Fibroblast of lung (primary cell): ENCODE measurements at regions not wholly inside any gene's neighbourhood (a gene's known extent, or its start where the extent isn't known, plus 50 kb on each side); places are given as distances from the start of the nearest gene placed in this dataset.
"Not testable (repeated sequence)": the region's sequence is repeated elsewhere in the genome, so short reads cannot be mapped to it uniquely, and the experiment has no call there.

Source experiments
- EZH2 ChIP-seq: IDR thresholded peaks from 2 replicates; pipeline ENCODE4 v1.5.1; 2012; ENCODE audit warnings: low read length, control low read depth, mild to moderate bottlenecking; ENCODE audit errors: missing control alignments
- TF ChIP-seq, protein P1 (sequence below), 2 donors: IDR thresholded peaks in 1 of 2; conservative IDR thresholded peaks in 1 of 2; 1 replicate in 1 of 2; 2 replicates in 1 of 2; pipeline ENCODE4 v1.5.1; 2011 to 2012; ENCODE audit warnings: low read length in 2 of 2, control low read depth in 1 of 2, inconsistent platforms in 1 of 2, low read depth in 1 of 2, mild to moderate bottlenecking in 1 of 2

DNA sequence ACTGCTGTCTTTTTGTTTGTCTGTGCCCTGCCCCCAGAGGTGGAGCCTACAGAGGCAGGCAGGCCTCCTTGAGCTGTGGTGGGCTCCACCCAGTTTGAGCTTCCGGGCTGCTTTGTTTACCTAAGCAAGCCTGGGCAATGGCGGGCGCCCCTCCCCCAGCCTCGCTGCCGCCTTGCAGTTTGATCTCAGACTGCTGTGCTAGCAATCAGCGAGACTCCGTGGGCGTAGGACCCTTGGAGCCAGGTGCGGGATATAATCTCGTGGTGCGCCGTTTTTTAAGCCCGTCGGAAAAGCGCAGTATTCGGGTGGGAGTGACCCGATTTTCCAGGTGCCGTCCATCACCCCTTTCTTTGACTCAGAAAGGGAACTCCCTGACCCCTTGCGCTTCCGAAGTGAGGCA, 296.2 kb downstream of the TSN start:
- not testable (repeated sequence) for TF ChIP-seq EZH2
- TF ChIP-seq, protein P1, sequence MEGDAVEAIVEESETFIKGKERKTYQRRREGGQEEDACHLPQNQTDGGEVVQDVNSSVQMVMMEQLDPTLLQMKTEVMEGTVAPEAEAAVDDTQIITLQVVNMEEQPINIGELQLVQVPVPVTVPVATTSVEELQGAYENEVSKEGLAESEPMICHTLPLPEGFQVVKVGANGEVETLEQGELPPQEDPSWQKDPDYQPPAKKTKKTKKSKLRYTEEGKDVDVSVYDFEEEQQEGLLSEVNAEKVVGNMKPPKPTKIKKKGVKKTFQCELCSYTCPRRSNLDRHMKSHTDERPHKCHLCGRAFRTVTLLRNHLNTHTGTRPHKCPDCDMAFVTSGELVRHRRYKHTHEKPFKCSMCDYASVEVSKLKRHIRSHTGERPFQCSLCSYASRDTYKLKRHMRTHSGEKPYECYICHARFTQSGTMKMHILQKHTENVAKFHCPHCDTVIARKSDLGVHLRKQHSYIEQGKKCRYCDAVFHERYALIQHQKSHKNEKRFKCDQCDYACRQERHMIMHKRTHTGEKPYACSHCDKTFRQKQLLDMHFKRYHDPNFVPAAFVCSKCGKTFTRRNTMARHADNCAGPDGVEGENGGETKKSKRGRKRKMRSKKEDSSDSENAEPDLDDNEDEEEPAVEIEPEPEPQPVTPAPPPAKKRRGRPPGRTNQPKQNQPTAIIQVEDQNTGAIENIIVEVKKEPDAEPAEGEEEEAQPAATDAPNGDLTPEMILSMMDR (conservative IDR thresholded peaks at IDR 0.05 in 1 of 2, IDR thresholded peaks at IDR 0.05 in 1 of 2; ENCODE audit: low read depth in 1 of 2, low read length in 2 of 2): not testable (repeated sequence)
